Mesendoderm (in vitro differentiated cells): ENCODE measurements at regions not wholly inside any gene's neighbourhood (a gene's known extent, or its start where the extent isn't known, plus 50 kb on each side); places are given as distances from the start of the nearest gene placed in this dataset.
"Not testable (repeated sequence)": the region's sequence is repeated elsewhere in the genome, so short reads cannot be mapped to it uniquely, and the experiment has no call there.

Source experiments
- DNase-seq: peaks from one replicate; pipeline ENCODE4 v3.0.0; 2013
- H2AK5ac ChIP-seq: 2 replicates; pipeline ENCODE4 v1.6.1; 2013; ENCODE audit warnings: low read length, inconsistent platforms
- H2BK120ac ChIP-seq: 2 replicates; pipeline ENCODE4 v1.6.1; 2013; ENCODE audit warnings: low read depth, mild to moderate bottlenecking, low read length, moderate library complexity, mixed read lengths
- H2BK15ac ChIP-seq: replicated peaks from 2 replicates; pipeline ENCODE4 v1.6.1; 2013; ENCODE audit warnings: low read depth, mild to moderate bottlenecking, moderate library complexity
- H2BK5ac ChIP-seq: 2 replicates; pipeline ENCODE4 v1.6.1; 2013; ENCODE audit warnings: low read length, inconsistent platforms
- H3K18ac ChIP-seq: 2 replicates; pipeline ENCODE4 v1.6.1; 2013; ENCODE audit warnings: mild to moderate bottlenecking, low read length, mixed read lengths
- H3K23ac ChIP-seq: one replicate; pipeline ENCODE4 v1.6.1; 2013; ENCODE audit warnings: low read length
- H3K27ac ChIP-seq: 2 replicates; pipeline ENCODE4 v1.5.1; 2013; ENCODE audit warnings: low read depth, mild to moderate bottlenecking, inconsistent platforms, low read length, moderate library complexity
- H3K27me3 ChIP-seq: 2 replicates; pipeline ENCODE4 v1.6.1; 2013; ENCODE audit warnings: low read length, control low read depth, mild to moderate bottlenecking, inconsistent platforms; ENCODE audit not compliant: insufficient read depth, poor library complexity
- H3K36me3 ChIP-seq: 2 replicates; pipeline ENCODE4 v1.6.1; 2013; ENCODE audit warnings: low read length, inconsistent platforms; ENCODE audit not compliant: control insufficient read depth, insufficient read depth
- H3K4ac ChIP-seq: one replicate; pipeline ENCODE4 v1.6.1; 2013; ENCODE audit warnings: low read depth, mild to moderate bottlenecking, low read length, moderate library complexity
- H3K4me1 ChIP-seq: 2 replicates; pipeline ENCODE4 v1.6.1; 2013; ENCODE audit warnings: low read depth, low read length, inconsistent platforms; ENCODE audit not compliant: control insufficient read depth
- H3K4me2 ChIP-seq: 2 replicates; pipeline ENCODE4 v1.6.1; 2013; ENCODE audit warnings: low read length
- H3K4me3 ChIP-seq: 2 replicates; pipeline ENCODE4 v1.5.1; 2013; ENCODE audit warnings: mild to moderate bottlenecking, low read length
- H3K56ac ChIP-seq: one replicate; pipeline ENCODE4 v1.6.1; 2013; ENCODE audit warnings: low read length
- H3K79me1 ChIP-seq: 2 replicates; pipeline ENCODE4 v1.6.1; 2013; ENCODE audit warnings: low read length, inconsistent platforms
- H3K79me2 ChIP-seq: 2 replicates; pipeline ENCODE4 v1.6.1; 2013; ENCODE audit warnings: mild to moderate bottlenecking, low read length; ENCODE audit not compliant: control insufficient read depth, insufficient read depth
- H3K9ac ChIP-seq: 2 replicates; pipeline ENCODE4 v1.6.1; 2013; ENCODE audit warnings: low read length, inconsistent platforms
- H4K5ac ChIP-seq: one replicate; pipeline ENCODE4 v1.6.1; 2013; ENCODE audit warnings: low read length
- H4K8ac ChIP-seq: one replicate; pipeline ENCODE4 v1.6.1; 2013; ENCODE audit warnings: low read depth, mild to moderate bottlenecking, control low read depth, low read length, moderate library complexity
- WGBS: extraction: QIAGEN DNeasy Blood & Tissue Kit; methylation state at CpG from one replicate; pipeline ENCODE4 v1.1.7; 2013; ENCODE audit warnings: low lambda C conversion rate, missing lambda C conversion rate; ENCODE audit not compliant: insufficient coverage; ENCODE audit errors: extremely low coverage; 5-methylcytosine and 5-hydroxymethylcytosine counted together

GRCh38 chr4:94044471-94044870 lies 163.2 kb upstream of the SMARCAD1 start:
- H2BK5ac ChIP-seq, H2BK120ac ChIP-seq, H3K79me2 ChIP-seq, H3K9ac ChIP-seq, H3K23ac ChIP-seq, H3K27me3 ChIP-seq, H4K8ac ChIP-seq, H3K56ac ChIP-seq, H3K18ac ChIP-seq, H2AK5ac ChIP-seq, H3K79me1 ChIP-seq, H3K4ac ChIP-seq, H3K36me3 ChIP-seq, H3K4me3 ChIP-seq, H3K4me2 ChIP-seq, DNase-seq, H2BK15ac ChIP-seq, H3K27ac ChIP-seq, H4K5ac ChIP-seq, H3K4me1 ChIP-seq: not testable (repeated sequence)
- WGBS, result no CpG with 5 or more reads among the region's 14 CpGs

GRCh38 chr4:94063084-94063483 lies 144.6 kb upstream of the SMARCAD1 start:
- H3K27me3 ChIP-seq, result no peaks in the 10 kb centered on the region
- H3K4me1 ChIP-seq, result no peaks in the 10 kb centered on the region
- H4K8ac ChIP-seq, result no peak overlapping the region
- no CpG with 5 or more reads among the region's 4 CpGs for WGBS
- H3K4me2 ChIP-seq, result no peak overlapping the region
- H3K23ac ChIP-seq, result no peak overlapping the region
- no peaks in the 10 kb centered on the region for H3K79me2 ChIP-seq
- no peak overlapping the region for H2BK5ac ChIP-seq
- no peak overlapping the region for H3K18ac ChIP-seq
- H3K4ac ChIP-seq, result no peak overlapping the region
- no peak overlapping the region for H3K56ac ChIP-seq
- H2BK120ac ChIP-seq, result no peak overlapping the region
- DNase-seq, result no peak
- no peak overlapping the region for H3K27ac ChIP-seq
- H2AK5ac ChIP-seq, result no peak overlapping the region
- no peaks in the 10 kb centered on the region for H3K36me3 ChIP-seq
- no peak overlapping the region for H3K4me3 ChIP-seq
- no peak overlapping the region for H4K5ac ChIP-seq
- no peaks in the 10 kb centered on the region for H3K79me1 ChIP-seq
- no peak overlapping the region for H2BK15ac ChIP-seq
- H3K9ac ChIP-seq, result no peak overlapping the region

- Histone ChIP-seq H3K4me1 (no peaks in the 10 kb centered on the region), H2BK5ac (no peak overlapping the region), H2AK5ac (no peak overlapping the region), H3K4me3 (no peak overlapping the region), H4K8ac (no peak overlapping the region), H3K18ac (no peak overlapping the region), H4K5ac (no peak overlapping the region), H3K9ac (no peak overlapping the region), H3K27ac (no peak overlapping the region), H3K79me1 (no peaks in the 10 kb centered on the region), H2BK15ac (no peak overlapping the region), H3K56ac (no peak overlapping the region), H3K4me2 (no peak overlapping the region), H3K27me3 (no peaks in the 10 kb centered on the region), H3K36me3 (no peaks in the 10 kb centered on the region), H3K79me2 (no peaks in the 10 kb centered on the region), H3K4ac (no peak overlapping the region), H2BK120ac (no peak overlapping the region), H3K23ac (no peak overlapping the region)
- WGBS, result no CpG with 5 or more reads among the region's 8 CpGs
- DNase-seq, result peak; percentile 39
Measured at GRCh38 chr4:94068753-94069719, 138.6 kb upstream of the SMARCAD1 start.

- no peak overlapping the region for H4K8ac ChIP-seq
- no peak overlapping the region for H3K9ac ChIP-seq
- H3K36me3 ChIP-seq, result no peaks in the 10 kb centered on the region
- no peaks in the 10 kb centered on the region for H3K79me1 ChIP-seq
- no peak overlapping the region for H4K5ac ChIP-seq
- no peak overlapping the region for H3K4me3 ChIP-seq
- H3K23ac ChIP-seq, result no peak overlapping the region
- DNase-seq, result peak; percentile 13
- WGBS, result no CpG with 5 or more reads among the region's 1 CpG
- no peaks in the 10 kb centered on the region for H3K4me1 ChIP-seq
- H3K56ac ChIP-seq, result no peak overlapping the region
- no peak overlapping the region for H3K4me2 ChIP-seq
- no peak overlapping the region for H3K4ac ChIP-seq
- no peak overlapping the region for H2BK15ac ChIP-seq
- no peak overlapping the region for H3K18ac ChIP-seq
- H2AK5ac ChIP-seq, result no peak overlapping the region
- H3K27ac ChIP-seq, result no peak overlapping the region
- H2BK5ac ChIP-seq, result no peak overlapping the region
- no peak overlapping the region for H2BK120ac ChIP-seq
- no peaks in the 10 kb centered on the region for H3K79me2 ChIP-seq
- no peaks in the 10 kb centered on the region for H3K27me3 ChIP-seq
Measured at GRCh38 chr4:94076498-94076897, 131.2 kb upstream of the SMARCAD1 start.

GRCh38 chr4:94084155-94084554 lies 123.5 kb upstream of the SMARCAD1 start:
- Histone ChIP-seq H4K5ac (no peak overlapping the region), H3K79me2 (no peaks in the 10 kb centered on the region), H3K23ac (no peak overlapping the region), H3K4me1 (no peaks in the 10 kb centered on the region), H3K79me1 (no peaks in the 10 kb centered on the region), H4K8ac (no peak overlapping the region), H3K4me3 (no peak overlapping the region), H2BK120ac (no peak overlapping the region), H2BK5ac (no peak overlapping the region), H3K56ac (no peak overlapping the region), H3K27me3 (no peaks in the 10 kb centered on the region), H2AK5ac (no peak overlapping the region), H3K4me2 (no peak overlapping the region), H3K27ac (no peak overlapping the region), H3K18ac (no peak overlapping the region), H3K4ac (no peak overlapping the region), H3K36me3 (no peaks in the 10 kb centered on the region), H3K9ac (no peak overlapping the region), H2BK15ac (no peak overlapping the region)
- no CpG with 5 or more reads among the region's 3 CpGs for WGBS
- DNase-seq, result no peak
